ENCODE measurements at regions not wholly inside any gene's neighbourhood (a gene's known extent, or its start where the extent isn't known, plus 50 kb on each side); places are given as distances from the start of the nearest gene placed in this dataset.

GRCh38 chr16:54432897-54433229 is 146.3 kb upstream of the IRX3 start:
- TF ChIP-seq CTCF (IDR thresholded peaks at IDR 0.05) (no peak), REST (IDR thresholded peaks at IDR 0.05; ENCODE audit: insufficient read depth in 1 of 2, low read depth in 2 of 2, low read length in 1 of 2) (no peak), SIN3A (IDR thresholded peaks at IDR 0.05; ENCODE audit: borderline replicate concordance, insufficient read depth, low read depth, low read length) (no peak)
